Pons (tissue), 1 donor: ENCODE measurements at regions not wholly inside any gene's neighbourhood (a gene's known extent, or its start where the extent isn't known, plus 50 kb on each side); places are given as distances from the start of the nearest gene placed in this dataset.

Experiments
- DNase-seq: peaks from one replicate; pipeline ENCODE4 v3.0.0-alpha.2; 2016; ENCODE audit warnings: low spot score

- no peak for DNase-seq
Observed at GRCh38 chr4:1463088-1463926, 57.1 kb upstream of the NKX1-1 start.

GRCh38 chr4:1462768-1463075, 56.5 kb upstream of the NKX1-1 start:
- DNase-seq = no peak

GRCh38 chr4:1462009-1462767, 55.9 kb upstream of the NKX1-1 start:
- DNase-seq = no peak

GRCh38 chr4:1460967-1461868, 55.0 kb upstream of the NKX1-1 start:
- no peak for DNase-seq

GRCh38 chr4:1459722-1460511, 53.7 kb upstream of the NKX1-1 start:
- DNase-seq = no peak

GRCh38 chr4:1459081-1459721, 53.0 kb upstream of the NKX1-1 start:
- DNase-seq = no peak

- no peak for DNase-seq
Observed at GRCh38 chr4:1458581-1458980, 52.3 kb upstream of the NKX1-1 start.
